ENCODE measurements at regions not wholly inside any gene's neighbourhood (a gene's known extent, or its start where the extent isn't known, plus 50 kb on each side); places are given as distances from the start of the nearest gene placed in this dataset.

GRCh38 chr6:103062136-103062535 is 1668.6 kb downstream of the GRIK2 start:
- Histone ChIP-seq H3K4me3 (no peak overlapping the region), H3K36me3 (ENCODE audit: control insufficient read depth in 2 of 2, insufficient read depth in 2 of 2, low read length in 1 of 2) (no peaks in the 10 kb centered on the region), H3K4me1 (ENCODE audit: control insufficient read depth, insufficient read depth, low read length) (no peaks in the 10 kb centered on the region), H3K9me3 (replicated peaks; ENCODE audit: control insufficient read depth, insufficient read depth, low read length) (no peaks in the 10 kb centered on the region), H4K20me1 (ENCODE audit: control insufficient read depth, insufficient read depth) (no peaks in the 10 kb centered on the region), H3K9ac (ENCODE audit: control insufficient read depth, insufficient read depth, low read length) (no peak overlapping the region), H3K27ac (ENCODE audit: control insufficient read depth, insufficient read depth) (no peak overlapping the region), H3K27me3 (replicated peaks in 1 of 2; ENCODE audit: control insufficient read depth in 2 of 2, insufficient read depth in 2 of 2, low read length in 1 of 2) (no peaks in the 10 kb centered on the region), H3K4me2 (ENCODE audit: control insufficient read depth, insufficient read depth) (no peak overlapping the region), H2AFZ (ENCODE audit: control insufficient read depth, low read depth, low read length) (no peak overlapping the region), H3K79me2 (ENCODE audit: control insufficient read depth, insufficient read depth, low read length) (no peaks in the 10 kb centered on the region)
- ChIA-PET POLR2A (no interaction called here), RAD21 (ENCODE audit: unreplicated experiment) (no interaction called here), CTCF (no interaction called here), SMC1A (ENCODE audit: uncharacterized antibody, unreplicated experiment) (no interaction called here)
- BruUV-seq (replicated peaks) = no TSS peak
- DNase-seq (ENCODE audit: low read depth, low spot score) = no peak
- in situ Hi-C loops (cut with MboI) = no loop called here
- 81% methylated on average over 1 of the region's 1 CpG for WGBS (ENCODE audit: insufficient coverage, insufficient replicate concordance, low lambda C conversion rate, missing lambda C conversion rate)
- intact Hi-C loops (cut with micrococcal nuclease; ENCODE audit: unreplicated experiment) = no loop called here
- no peak for FAIRE-seq
- no peak for TF ChIP-seq FOXK2 (IDR thresholded peaks at IDR 0.05)
- TF ChIP-seq PKNOX1 (IDR thresholded peaks at IDR 0.05) = no peak
- TF ChIP-seq ZBTB11 (CRISPR knock-in tag; IDR thresholded peaks at IDR 0.05) = no peak
- TF ChIP-seq GABPA (IDR thresholded peaks at IDR 0.05; ENCODE audit: low read depth) = no peak
- TF ChIP-seq JUND (IDR thresholded peaks at IDR 0.05; ENCODE audit: low read depth, low read length) = no peak
- no peak for TF ChIP-seq SMAD5 (IDR thresholded peaks at IDR 0.05; ENCODE audit: low read depth)
- no peak for TF ChIP-seq RELA (IDR thresholded peaks at IDR 0.05; ENCODE audit: borderline replicate concordance, partially characterized antibody)
- no peak for TF ChIP-seq ZNF274 (IDR thresholded peaks at IDR 0.05; ENCODE audit: insufficient read depth, insufficient read length)
- no peak for ATAC-seq
